DMS 273 (cell line): ENCODE measurements at regions not wholly inside any gene's neighbourhood (a gene's known extent, or its start where the extent isn't known, plus 50 kb on each side); places are given as distances from the start of the nearest gene placed in this dataset.

ENCODE experiments used
- DNase-seq: peaks from one replicate; lab custom pipeline; 2025; ENCODE audit not compliant: unreplicated experiment; lab: John Stamatoyannopoulos, UW

DNA sequence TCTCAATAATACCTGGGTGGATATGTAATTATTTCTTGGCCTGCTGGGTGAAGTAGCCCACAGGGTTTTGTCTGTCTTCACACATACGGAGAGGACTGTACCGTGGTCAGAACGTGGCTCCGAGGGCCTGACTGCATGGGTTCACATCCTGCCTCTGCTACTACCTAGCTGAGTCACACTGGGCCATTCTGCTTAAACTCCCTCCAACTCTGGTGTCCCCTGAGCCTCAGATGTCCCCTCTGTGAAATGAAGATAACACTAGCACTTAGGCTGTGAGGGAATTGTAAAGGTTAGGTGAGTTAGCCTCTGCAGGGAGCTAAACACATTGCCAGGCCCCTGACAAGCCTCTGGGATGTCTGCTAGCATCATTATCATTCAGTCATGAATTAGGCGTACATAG is 120.1 kb upstream of the NABP1 start:
- DNase-seq = no peak

DNA sequence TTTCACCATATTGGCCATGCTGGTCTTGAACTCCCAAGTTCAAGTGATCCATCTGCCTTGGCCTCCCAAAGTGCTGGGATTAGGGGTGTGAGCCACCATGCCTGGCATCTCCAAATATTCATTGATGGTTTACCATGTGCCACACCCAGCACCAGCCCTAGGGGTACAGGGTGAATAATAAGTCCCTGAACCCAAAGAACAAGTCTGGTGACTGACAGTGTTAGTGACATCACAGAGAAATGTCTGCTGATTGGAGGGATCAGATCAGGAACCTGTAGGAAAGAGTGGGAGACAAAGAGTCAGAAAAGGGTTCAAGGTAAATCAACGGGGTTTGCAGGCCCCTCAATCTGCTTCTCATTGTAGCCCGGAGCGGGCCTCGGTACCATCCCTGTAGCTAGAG is 118.4 kb upstream of the NABP1 start:
- no peak for DNase-seq

DNA sequence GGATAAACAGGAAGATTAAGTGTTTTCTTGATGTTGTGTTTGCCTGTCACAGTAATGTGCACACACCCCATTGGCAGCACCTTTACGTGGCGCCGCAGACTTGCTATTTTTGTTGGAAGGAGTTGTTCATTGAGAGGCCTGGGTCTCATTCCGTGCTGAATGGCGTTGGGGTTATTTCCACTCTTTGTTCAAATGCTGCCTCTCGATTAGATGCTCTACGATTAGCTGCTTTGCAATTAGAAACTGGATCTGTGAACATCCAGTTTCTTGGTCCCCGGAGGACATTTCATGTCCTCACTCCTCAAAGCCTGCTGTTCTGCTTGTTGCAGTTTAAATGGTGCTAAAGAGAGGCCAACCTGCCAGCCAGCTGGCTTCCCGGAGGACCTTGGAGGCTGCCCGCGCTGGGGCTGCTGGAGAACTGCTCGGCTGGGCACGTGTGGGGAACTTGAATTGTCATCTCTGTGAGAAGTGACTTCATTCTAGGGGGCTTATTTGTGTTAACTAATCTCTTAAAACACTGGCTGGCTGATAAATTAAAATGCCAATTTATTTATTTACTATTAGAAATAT is 117.4 kb upstream of the NABP1 start:
- DNase-seq = peak; percentile 61

GRCh38 chr2:191565120-191565519 is 112.8 kb upstream of the NABP1 start:
- DNase-seq = no peak

DNA sequence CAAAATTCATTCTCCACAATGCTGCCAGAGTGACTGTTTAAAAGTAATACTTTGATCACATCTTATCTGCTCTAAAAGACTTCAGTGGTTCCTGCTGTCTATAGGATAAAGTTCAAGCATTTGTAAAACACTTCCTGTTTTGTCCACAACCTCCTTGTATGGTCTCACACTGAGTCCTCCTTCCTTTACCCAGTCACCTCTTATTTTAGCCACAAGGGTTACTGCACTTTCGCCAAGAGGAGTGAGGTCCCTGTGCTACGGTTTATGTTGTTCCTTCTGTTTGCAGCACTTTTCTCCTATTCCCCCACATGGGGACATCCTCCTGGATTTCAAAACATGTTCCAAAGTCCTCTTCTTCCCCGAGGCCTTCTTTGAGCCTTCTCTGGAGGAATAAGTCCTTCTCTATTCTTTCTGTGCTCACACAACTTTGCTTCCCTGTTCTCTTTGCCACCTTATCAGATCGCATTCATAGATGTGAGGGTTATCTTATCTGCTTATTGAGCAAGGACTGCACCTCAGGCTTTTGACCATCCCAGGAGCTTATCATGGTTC is 112.2 kb upstream of the NABP1 start:
- no peak for DNase-seq

DNA sequence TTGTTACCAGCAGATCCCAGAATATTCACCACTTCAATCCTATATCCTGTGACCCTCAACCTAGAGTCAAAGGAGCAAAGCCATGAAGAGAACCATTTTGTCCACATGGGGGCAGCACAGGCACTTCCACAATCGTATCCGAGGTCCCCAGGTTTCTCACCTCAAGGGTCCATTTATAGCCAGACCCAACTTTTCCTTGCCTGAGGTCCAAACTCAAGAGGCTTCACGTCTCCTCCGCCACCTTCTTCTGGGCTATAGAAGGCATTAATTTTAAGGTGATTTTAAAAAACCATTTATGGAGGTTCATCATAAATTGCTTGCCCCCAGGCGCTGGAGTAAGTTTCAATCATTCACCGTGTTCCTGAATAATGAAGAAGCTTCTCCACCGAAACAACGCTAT is 111.6 kb upstream of the NABP1 start:
- DNase-seq = peak; percentile 84

GRCh38 chr2:191567206-191567605 is 110.7 kb upstream of the NABP1 start:
- no peak for DNase-seq

- peak; percentile 26 for DNase-seq
Observed at GRCh38 chr2:191569025-191569424, 108.9 kb upstream of the NABP1 start.

DNA sequence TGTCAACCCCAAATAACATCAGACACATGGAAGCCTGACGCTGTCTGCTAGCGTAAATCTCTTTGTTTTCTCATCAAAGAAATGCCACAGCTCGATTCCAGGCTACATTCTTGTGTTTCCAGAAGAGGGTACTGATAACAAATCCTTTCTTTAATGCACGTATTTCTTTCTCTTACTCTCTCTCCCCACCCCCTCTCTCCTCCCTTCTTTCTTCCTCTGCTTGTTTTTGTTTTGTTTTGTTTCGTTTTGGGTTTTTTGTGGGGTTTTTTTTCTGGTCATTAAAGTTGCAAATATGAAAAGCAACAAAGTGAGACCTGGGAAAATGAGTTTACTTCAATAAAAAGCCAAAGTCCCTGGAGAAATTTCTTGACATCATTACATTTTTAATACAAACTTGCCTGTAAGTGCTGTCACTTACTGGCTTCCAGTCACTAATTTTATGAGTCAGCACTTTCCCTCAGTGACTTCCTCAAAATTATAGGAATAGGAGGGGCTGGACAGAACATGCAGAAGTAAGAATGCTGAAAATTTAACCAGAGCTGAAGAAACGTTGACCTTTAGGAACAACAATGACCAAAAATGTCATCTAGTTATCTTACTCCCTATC is 106.7 kb upstream of the NABP1 start:
- DNase-seq = peak; percentile 32

DNA sequence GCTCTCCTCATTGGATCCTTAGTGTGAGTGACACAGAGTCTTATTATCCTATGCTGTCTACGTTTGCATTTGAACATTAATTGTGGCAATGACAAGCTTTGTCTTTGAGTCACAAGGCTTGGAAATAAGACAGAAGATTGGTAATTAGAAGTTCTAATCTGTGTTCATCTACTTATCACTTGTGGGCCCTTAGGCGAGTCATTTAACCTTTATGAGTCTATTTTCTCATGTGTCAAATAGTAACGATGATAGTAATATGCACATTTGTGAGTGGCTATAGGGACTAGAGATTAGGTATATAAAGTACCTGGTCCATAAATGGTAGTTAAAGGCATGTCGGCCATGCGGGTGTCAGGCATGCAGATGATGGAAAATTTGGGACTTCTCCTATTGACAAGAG is 105.6 kb upstream of the NABP1 start:
- DNase-seq = no peak

- DNase-seq = no peak
Observed at GRCh38 chr2:191573216-191573615, 104.7 kb upstream of the NABP1 start.

DNA sequence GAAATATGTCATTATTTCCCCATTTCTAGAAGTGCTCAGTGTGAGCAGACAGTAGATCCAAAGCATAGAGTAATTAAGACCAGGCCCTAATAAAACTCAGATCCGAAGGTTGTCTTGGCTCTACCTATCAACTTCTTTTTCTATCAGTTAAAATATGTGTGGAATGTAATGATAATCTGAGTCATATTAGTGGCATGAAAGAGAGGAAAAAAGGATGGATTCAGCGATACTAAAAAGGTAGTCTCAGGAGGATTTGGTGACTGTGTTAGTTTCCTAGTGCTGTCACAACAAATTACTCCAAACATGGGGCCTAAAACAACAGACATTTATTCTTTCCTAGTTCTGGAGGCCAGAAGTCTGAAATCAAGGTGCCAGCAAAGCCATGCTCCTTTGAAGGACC is 103.7 kb upstream of the NABP1 start:
- DNase-seq = no peak

DNA sequence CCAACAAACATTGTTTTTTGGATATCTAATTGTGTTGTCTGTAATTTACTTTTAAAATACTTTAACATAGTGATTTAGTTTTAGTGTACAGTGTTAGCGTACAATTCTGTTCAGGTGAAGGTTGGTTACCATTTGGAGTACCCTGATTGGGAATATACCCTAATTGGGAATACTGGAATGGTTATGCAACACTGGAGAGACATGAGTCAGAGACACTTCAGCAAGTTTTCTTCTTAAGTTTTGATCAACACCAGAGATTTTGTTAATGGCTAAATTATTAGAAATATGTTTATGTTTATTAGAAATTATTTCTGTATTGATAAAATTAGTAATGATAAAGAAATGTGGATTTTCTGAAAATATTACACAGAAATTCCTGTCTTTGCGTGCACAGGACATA is 100.3 kb upstream of the NABP1 start:
- no peak for DNase-seq

- DNase-seq = no peak
Observed at GRCh38 chr2:191578031-191578430, 99.9 kb upstream of the NABP1 start.

GRCh38 chr2:191580581-191580980 is 97.4 kb upstream of the NABP1 start:
- DNase-seq = peak; percentile 10

GRCh38 chr2:191581003-191581402 is 96.9 kb upstream of the NABP1 start:
- peak; percentile 23 for DNase-seq

DNA sequence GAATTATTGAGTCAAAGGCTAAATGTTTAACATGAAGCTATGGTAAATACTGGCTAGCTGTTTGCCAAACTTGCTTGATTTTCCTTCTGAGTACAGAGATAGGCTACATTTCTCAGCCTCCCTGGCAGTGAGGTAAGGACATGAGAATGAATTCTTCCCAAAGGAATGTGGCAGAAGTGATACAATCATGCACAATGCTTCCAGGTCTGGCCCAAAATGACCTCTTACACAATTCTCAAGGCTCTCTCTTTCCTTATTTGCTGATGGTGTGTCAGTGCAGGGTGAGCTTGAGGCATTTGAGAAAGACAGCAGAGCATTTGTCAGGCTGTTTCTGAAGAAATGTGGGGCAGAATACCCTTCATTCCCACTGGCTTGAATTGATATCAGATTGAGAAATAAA is 95.6 kb upstream of the NABP1 start:
- DNase-seq = no peak

DNA sequence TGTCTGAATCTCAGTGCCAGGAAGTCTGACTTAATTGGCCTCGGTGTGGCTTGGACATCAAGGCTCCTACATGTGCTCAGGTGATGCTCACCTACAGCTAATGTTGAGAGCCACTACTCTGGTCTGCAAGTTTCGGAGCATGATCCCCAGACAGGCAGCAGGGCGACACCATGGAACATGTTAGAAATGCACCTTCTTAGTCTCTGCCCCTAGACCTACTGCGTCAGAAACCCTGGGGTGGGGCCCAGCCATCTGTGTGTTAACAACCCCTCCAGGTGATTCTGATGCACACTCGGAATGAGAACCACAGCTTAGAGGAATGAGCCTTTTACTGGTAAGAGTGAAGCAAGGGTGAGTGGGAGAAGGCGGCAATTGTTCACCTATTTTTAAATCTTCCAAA is 86.9 kb upstream of the NABP1 start:
- DNase-seq = no peak

GRCh38 chr2:191593622-191594385 is 84.1 kb upstream of the NABP1 start:
- no peak for DNase-seq

- DNase-seq = no peak
Observed at GRCh38 chr2:191597186-191597751, 80.7 kb upstream of the NABP1 start.

- no peak for DNase-seq
Observed at GRCh38 chr2:191598296-191598695, 79.6 kb upstream of the NABP1 start.

GRCh38 chr2:191601060-191601459 is 76.9 kb upstream of the NABP1 start:
- DNase-seq = no peak
